ENCODE measurements at regions not wholly inside any gene's neighbourhood (a gene's known extent, or its start where the extent isn't known, plus 50 kb on each side); places are given as distances from the start of the nearest gene placed in this dataset.

GRCh38 chr10:58885146-58885545 is 291.3 kb upstream of the PHYHIPL start:
- no peak for DNase-seq

- DNase-seq, result no peak
These were observed 290.6 kb upstream of the PHYHIPL start for GRCh38 chr10:58885686-58886345.

- DNase-seq, result no peak
These were observed 290.0 kb upstream of the PHYHIPL start for GRCh38 chr10:58886406-58886805.

GRCh38 chr10:58887474-58887873 is 289.0 kb upstream of the PHYHIPL start:
- no peak for DNase-seq

GRCh38 chr10:58888957-58889356 is 287.5 kb upstream of the PHYHIPL start:
- no peak for DNase-seq

GRCh38 chr10:58892031-58892531 is 284.4 kb upstream of the PHYHIPL start:
- no peak for DNase-seq

GRCh38 chr10:58894929-58895328 is 281.5 kb upstream of the PHYHIPL start:
- DNase-seq, result no peak

- no peak for DNase-seq
These were observed 280.2 kb upstream of the PHYHIPL start for GRCh38 chr10:58896229-58896628.

- no peak for DNase-seq
These were observed 279.2 kb upstream of the PHYHIPL start for GRCh38 chr10:58897236-58897635.

- no peak for DNase-seq
These were observed 278.7 kb upstream of the PHYHIPL start for GRCh38 chr10:58897708-58898107.

- DNase-seq, result no peak
These were observed 277.4 kb upstream of the PHYHIPL start for GRCh38 chr10:58898854-58899573.

- DNase-seq, result no peak
These were observed 275.3 kb upstream of the PHYHIPL start for GRCh38 chr10:58901092-58901646.

GRCh38 chr10:58903071-58903470 is 273.4 kb upstream of the PHYHIPL start:
- no peak for DNase-seq

- no peak for DNase-seq
These were observed 266.6 kb upstream of the PHYHIPL start for GRCh38 chr10:58909881-58910280.

- no peak for DNase-seq
These were observed 262.7 kb upstream of the PHYHIPL start for GRCh38 chr10:58913717-58914116.

GRCh38 chr10:58918887-58919286 is 257.6 kb upstream of the PHYHIPL start:
- no peak for DNase-seq

GRCh38 chr10:58919927-58920654 is 256.4 kb upstream of the PHYHIPL start:
- no peak for DNase-seq

GRCh38 chr10:58920655-58921003 is 255.8 kb upstream of the PHYHIPL start:
- DNase-seq, result no peak

- DNase-seq, result no peak
These were observed 255.0 kb upstream of the PHYHIPL start for GRCh38 chr10:58921421-58921855.

GRCh38 chr10:58925381-58925780 is 251.1 kb upstream of the PHYHIPL start:
- DNase-seq, result no peak

GRCh38 chr10:58930500-58930899 is 245.9 kb upstream of the PHYHIPL start:
- no peak for DNase-seq

- no peak for DNase-seq
These were observed 244.3 kb upstream of the PHYHIPL start for GRCh38 chr10:58932126-58932525.

- no peak for DNase-seq
These were observed 243.7 kb upstream of the PHYHIPL start for GRCh38 chr10:58932577-58933314.
